ENCODE measurements at regions not wholly inside any gene's neighbourhood (a gene's known extent, or its start where the extent isn't known, plus 50 kb on each side); places are given as distances from the start of the nearest gene placed in this dataset.

- TF ChIP-seq TEAD4 (IDR thresholded peaks at IDR 0.05) = no peak
- no peak for TF ChIP-seq TAF1 (IDR thresholded peaks at IDR 0.05; ENCODE audit: low read depth)
- TF ChIP-seq EP300 (IDR thresholded peaks at IDR 0.05; ENCODE audit: borderline replicate concordance) = no peak
- no peak for TF ChIP-seq USF1 (IDR thresholded peaks at IDR 0.05)
- TF ChIP-seq MAX (IDR thresholded peaks at IDR 0.05) = no peak
- TF ChIP-seq RAD21 (IDR thresholded peaks at IDR 0.05; ENCODE audit: low read depth) = no peak
- no peak for TF ChIP-seq REST (IDR thresholded peaks at IDR 0.05; ENCODE audit: low read depth)
- no peak for TF ChIP-seq TCF12 (IDR thresholded peaks at IDR 0.05; ENCODE audit: low read depth)
Measured at GRCh38 chr2:161488879-161489278, 72.8 kb downstream of the TBR1 start.
